ENCODE measurements at regions not wholly inside any gene's neighbourhood (a gene's known extent, or its start where the extent isn't known, plus 50 kb on each side); places are given as distances from the start of the nearest gene placed in this dataset.
"Not testable (repeated sequence)": the region's sequence is repeated elsewhere in the genome, so short reads cannot be mapped to it uniquely, and the experiment has no call there.

DNA sequence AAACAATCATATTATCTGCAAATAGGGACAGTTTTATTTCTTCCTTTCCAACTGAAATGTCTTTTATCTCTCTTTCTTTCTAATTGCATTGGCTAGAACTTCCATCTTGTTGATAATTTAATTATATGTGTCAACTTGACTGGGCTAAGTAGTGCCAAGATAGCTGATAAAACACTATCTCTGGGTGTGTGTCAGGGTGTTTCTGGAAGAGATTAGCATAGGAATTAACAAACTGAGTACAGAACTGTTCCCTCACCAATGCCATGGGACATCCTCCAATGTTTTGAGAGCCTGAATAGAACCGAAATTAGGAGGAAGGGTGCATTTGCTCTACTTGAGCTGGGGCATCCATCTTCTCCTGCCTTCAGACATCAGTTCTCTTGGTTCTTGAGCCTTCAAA lies 1027.2 kb downstream of the FAT4 start:
- DNase-seq (ENCODE audit: low spot score): no peak

DNA sequence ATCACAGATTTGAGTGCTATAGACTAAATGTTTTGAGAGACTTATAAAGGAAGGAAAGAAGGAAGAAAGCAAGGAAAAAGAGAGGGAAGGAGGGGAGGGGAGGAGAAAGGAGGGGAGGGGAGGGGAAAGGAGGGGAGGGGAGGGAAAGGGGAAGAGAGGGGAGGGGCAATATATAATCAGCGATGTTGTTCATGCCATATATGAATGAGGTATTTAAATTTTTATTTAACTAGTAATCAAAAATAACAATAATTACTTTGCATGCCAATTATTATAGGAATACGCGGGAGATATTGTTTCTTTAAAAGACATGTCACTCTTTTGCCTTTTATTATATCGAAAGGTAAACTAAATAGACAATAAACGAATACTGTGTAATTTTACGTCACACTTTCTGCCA lies 1029.7 kb downstream of the FAT4 start:
- no peak for DNase-seq (ENCODE audit: low spot score)

DNA sequence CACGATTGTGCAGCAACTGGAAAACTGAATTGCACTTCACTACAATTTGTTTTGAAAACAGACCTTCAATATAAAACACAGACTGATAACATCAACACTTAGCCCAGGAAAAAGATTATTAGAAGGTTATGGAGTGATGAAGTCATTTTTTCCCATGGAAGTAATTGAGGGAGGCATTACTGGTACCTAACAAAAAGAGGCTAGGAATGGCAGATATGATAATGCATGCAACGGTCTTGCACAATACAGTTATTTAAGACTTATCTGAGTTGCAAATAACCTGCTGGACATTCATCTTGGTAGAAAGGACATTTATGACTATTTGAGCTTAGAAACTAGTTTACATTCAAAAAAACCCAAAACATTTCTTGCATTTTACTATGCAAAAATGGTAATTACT lies 1031.9 kb downstream of the FAT4 start:
- no peak for DNase-seq (ENCODE audit: low spot score)

DNA sequence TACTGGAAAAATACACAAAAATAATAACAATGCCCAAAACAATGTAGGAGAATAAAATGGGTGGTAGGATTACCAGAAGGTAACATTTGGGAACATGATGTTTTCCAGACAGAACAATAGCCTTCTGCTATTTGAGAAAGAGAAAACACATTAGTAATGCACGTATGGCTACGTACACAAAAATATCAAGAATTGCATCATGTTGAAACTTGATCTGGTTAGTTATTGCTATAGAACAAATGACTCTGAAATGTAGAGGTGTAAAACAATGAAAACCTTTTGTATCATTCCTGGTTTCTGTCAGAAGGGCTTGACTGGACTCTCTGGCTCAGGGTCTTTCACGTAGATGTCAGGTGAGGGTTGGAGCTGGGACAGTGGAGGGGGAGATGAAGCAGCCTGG lies 1040.0 kb downstream of the FAT4 start:
- no peak for DNase-seq (ENCODE audit: low spot score)

DNA sequence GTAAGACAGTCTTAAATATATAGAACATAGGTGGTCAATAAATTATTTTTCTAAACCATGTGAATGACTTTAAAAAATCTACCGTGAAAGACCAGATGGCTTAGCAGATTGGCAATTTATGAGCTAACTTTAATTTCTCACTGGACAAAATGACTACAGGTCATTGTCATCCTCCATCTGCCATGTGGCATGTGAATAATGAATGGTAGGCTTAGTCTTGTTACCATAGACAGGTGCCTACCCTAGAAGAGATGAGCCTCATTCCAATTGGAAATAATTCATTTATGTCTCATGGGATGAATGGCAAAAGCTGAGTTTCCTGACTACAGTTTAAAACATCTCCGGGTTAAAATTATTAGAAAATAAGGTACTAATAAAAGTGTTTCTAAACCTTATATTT lies 1043.3 kb downstream of the FAT4 start:
- DNase-seq (ENCODE audit: low spot score): no peak

DNA sequence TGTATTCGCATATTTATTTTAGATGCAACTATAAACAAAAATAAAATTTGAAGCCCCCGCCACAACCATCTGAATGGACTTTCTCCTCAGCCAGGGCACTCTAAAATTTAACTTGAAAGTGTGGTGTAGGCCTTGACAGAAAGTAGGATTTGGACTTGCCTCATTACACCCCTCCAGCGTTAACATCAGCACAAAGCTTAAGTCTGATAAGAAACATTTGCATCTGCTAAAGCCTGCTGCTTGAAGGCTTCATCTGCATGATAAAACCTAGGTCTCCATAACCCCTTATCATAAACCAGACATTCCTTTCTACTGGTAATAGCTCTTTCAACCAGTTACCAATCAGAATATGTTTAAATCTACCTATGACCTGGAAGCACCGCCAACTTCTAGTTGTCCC lies 1046.5 kb downstream of the FAT4 start:
- DNase-seq (ENCODE audit: low spot score): no peak

DNA sequence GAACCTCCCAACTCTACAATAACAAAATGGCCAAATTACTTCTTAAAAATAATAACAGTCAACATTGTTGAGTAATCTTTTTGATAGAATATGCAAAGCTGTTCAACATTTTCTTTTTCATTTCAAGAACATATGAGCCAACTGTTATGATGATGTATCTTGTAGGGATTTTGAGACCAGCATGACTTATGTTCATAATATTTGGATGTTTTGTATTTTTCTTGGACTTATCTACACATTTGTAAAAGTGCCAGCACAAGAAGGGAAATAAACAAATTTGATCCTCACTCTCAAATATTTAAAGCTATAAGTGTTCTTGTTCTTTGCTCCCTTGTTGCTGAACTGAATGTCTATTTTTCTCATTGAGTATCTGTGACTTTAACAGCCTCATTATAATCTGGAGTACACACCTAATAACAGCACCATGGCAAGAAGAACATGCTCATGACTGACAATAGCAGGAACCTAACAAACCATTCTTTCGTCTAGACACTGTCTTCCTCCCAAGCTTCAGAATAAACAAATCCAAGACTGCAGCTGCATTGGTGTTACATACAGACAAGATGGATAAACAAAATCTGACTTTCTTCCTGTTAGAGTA lies 1049.7 kb downstream of the FAT4 start:
- no peak for DNase-seq (ENCODE audit: low spot score)

DNA sequence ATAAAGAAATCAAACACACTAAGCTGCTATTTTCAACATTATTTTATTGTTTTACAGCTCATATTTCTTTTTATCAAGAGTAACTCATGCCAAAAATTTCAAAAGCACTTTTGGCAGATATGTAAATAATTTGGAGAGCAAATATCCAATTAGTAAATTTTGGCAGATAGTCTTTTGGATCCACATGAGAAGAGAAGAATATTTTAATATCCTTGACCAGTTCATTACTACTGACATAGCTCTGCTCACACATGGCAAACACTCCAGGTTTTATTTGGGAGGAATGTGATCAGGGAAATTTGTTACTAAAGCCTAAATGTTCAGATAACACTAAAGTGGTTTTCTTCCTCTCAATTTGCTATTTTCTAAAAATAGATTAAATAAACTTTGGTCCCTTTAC lies 1054.3 kb downstream of the FAT4 start:
- DNase-seq (ENCODE audit: low spot score): no peak

GRCh38 chr4:126372634-126373033 lies 1057.9 kb downstream of the FAT4 start:
- DNase-seq (ENCODE audit: low spot score): no peak

GRCh38 chr4:126375462-126376054 lies 1060.8 kb downstream of the FAT4 start:
- DNase-seq (ENCODE audit: low spot score): no peak

DNA sequence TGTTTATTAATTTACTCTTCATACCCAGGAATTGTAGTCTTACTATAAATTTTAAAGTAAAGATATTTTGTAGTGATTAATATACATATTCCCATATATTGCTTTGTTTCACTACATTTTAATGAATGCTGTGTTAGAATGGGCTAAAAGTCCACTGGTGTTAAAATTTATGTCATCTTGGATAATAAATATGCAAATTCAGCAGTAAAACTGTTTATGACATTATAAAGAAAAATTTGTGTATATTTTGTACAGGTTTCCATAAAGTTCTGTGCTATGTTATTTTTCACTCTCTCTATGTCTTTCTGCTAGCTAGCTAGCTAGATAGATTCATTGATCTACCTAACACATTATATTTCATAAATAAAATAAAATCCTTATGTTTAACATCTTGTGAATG lies 1071.2 kb downstream of the FAT4 start:
- DNase-seq (ENCODE audit: low spot score): no peak

GRCh38 chr4:126386512-126386911 lies 1071.8 kb downstream of the FAT4 start:
- DNase-seq (ENCODE audit: low spot score): no peak

GRCh38 chr4:126395664-126396063 lies 1080.9 kb downstream of the FAT4 start:
- no peak for DNase-seq (ENCODE audit: low spot score)

GRCh38 chr4:126396121-126396520 lies 1081.4 kb downstream of the FAT4 start:
- no peak for DNase-seq (ENCODE audit: low spot score)

DNA sequence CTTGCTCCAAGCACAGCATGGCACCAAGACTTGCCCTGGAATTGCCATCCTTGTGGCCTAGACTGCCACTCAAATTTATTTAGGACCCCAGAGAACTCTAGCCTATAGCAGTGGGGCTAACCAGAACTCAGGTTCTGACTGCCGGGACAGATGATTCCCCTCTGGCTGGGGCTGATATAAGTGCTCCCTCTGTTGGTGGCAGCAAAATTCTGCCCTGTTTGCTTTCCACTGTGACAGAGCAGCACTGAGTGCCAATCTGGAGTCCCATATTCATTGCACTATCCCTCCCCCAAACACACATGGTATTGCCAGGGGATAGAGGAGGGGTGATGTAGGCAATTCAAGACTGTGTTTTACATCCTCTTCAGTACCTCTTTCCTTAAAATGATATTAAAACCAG lies 1081.9 kb downstream of the FAT4 start:
- DNase-seq (ENCODE audit: low spot score): no peak

- DNase-seq (ENCODE audit: low spot score): no peak
Observed at GRCh38 chr4:126404549-126404948, 1089.8 kb downstream of the FAT4 start.

GRCh38 chr4:126405369-126405982 lies 1090.7 kb downstream of the FAT4 start:
- no peak for DNase-seq (ENCODE audit: low spot score)

- no peak for DNase-seq (ENCODE audit: low spot score)
Observed at GRCh38 chr4:126409746-126410145, 1095.0 kb downstream of the FAT4 start.

DNA sequence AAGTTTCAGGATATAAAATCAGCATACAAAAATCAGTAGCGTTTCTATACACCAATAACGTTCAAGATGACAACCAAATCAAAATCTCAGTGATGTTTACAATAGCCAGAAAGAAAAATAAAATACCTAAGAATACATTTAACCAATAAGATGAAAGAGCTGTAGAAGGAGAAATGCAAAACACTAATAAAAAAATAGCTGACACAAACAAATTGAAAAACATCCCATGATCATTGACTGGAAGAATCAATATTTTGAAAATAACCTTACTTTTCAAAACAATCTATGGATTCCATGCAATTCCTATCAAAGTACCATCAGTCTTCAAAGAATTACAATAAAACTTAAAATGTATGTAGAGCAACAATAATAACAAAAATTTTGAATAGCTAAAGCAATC lies 1096.3 kb downstream of the FAT4 start:
- DNase-seq (ENCODE audit: low spot score): no peak

DNA sequence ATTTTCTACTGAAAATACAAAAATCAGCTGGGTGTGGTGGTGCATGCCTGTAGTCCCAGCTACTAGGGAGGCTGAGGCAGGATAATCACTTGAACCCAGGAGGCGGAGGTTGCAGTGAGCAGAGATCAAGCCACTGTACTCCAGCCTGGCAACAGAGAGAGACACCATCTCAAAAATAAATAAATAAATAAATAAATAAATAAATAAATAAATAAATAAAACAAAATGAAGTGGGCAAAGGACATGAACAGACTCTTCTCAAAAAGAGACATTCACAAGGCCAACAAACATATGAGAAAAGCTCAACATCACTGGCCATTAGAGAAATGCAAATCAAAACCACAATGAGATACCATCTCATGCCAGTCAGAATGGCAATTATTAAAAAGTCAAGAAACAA lies 1097.6 kb downstream of the FAT4 start:
- DNase-seq (ENCODE audit: low spot score): not testable (repeated sequence)

DNA sequence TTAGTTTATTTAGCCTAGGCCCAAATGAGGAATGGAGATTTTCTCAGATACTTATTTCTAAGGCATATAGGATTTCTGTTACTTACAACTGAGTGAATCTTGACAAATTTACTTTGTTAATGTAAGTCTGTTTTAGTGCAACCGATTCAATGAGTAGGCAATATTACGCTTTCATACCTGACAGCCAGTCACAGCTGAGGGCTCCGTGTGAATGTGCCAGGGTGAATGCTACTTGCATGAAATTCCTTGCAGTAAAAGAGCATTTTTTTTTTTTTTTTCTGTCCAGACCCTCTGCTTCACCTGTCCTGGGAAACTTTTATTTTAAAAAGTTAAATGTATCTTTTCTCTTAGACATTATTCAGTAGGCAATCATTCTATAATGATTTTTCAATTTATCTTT lies 1100.0 kb downstream of the FAT4 start:
- no peak for DNase-seq (ENCODE audit: low spot score)

DNA sequence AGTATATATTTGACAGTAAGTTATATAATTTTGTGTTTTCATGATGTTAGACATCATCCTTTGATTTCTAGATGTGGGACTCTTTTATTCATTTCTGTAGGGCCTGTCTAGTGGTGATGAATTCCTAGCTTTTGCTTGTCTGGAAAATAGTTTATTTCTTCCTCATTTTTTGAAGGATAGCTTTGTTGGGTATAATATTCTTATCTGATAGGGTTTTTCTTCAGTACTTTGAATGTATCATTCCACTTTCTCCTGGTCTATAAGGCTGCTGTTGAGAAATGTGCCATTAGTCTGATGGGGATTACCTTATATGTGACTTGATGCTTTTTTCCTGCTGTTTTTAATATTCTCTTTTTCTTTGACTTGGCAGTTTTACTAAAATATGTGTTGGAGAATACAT lies 1104.5 kb downstream of the FAT4 start:
- DNase-seq (ENCODE audit: low spot score): no peak

DNA sequence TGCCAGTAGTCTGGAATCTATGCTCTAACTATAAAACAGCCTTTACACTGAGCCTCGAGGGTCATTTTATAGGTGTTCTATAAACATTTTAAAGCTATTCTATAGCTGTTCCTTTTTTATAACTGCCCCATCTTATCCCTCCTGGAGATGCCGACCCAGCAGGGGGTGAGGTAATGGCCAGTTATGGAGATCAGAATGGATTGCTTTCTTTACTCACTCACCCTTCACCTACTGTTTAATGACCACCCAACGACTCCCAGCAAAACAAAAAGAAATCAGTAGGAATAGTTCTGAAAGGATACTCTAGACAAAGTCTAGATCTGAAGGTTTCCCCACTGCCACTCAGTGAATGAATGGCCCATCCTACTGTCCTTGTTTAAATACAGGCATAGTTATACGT lies 1113.1 kb downstream of the FAT4 start:
- DNase-seq (ENCODE audit: low spot score): no peak

DNA sequence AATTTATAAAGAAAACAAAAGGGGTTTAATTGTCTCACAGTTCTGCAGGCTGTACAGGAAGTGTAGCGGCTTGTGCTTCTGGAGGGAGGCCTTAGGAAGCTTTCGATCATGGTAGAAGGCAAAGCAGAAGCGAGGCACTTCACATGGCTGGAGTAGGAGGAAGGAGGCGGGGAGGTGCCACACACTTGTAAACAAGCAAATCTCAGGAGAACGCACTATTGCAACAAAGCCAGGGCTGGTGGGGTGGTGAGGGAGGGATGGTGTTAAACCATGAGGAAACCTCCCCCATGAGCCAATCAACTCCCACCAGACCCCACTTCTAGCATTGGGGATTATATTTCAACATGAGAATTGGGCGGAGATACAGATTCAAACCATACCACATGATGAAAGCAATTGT lies 1116.3 kb downstream of the FAT4 start:
- no peak for DNase-seq (ENCODE audit: low spot score)
